ENCODE measurements at regions not wholly inside any gene's neighbourhood (a gene's known extent, or its start where the extent isn't known, plus 50 kb on each side); places are given as distances from the start of the nearest gene placed in this dataset.

- TF ChIP-seq CTCF (conservative IDR thresholded peaks at IDR 0.05; ENCODE audit: low read length) (no peak), EZH2phosphoT487 (IDR thresholded peaks at IDR 0.05; ENCODE audit: borderline replicate concordance, low read depth, low read length) (no peak)
These were observed 769.5 kb upstream of the API5 start for GRCh38 chr11:42542336-42542735.

Data from OCI-LY7 (cell line).